DMS53 treated with DMSO at 0.1 percent for 48 hours (cell line): ENCODE measurements at regions not wholly inside any gene's neighbourhood (a gene's known extent, or its start where the extent isn't known, plus 50 kb on each side); places are given as distances from the start of the nearest gene placed in this dataset.

Experiments
- DNase-seq: peaks from one replicate; lab custom pipeline; 2025; ENCODE audit not compliant: unreplicated experiment; lab: John Stamatoyannopoulos, UW

GRCh38 chr1:69292833-69293232, 274.9 kb upstream of the LRRC7 start:
- no peak for DNase-seq

GRCh38 chr1:69294171-69294570, 273.6 kb upstream of the LRRC7 start:
- no peak for DNase-seq

GRCh38 chr1:69295265-69295664, 272.5 kb upstream of the LRRC7 start:
- no peak for DNase-seq

GRCh38 chr1:69305621-69306020, 262.1 kb upstream of the LRRC7 start:
- no peak for DNase-seq

GRCh38 chr1:69312055-69312732, 255.5 kb upstream of the LRRC7 start:
- DNase-seq, result peak; percentile 14

GRCh38 chr1:69313118-69313517, 254.6 kb upstream of the LRRC7 start:
- DNase-seq, result no peak

- DNase-seq, result no peak
These were observed 252.3 kb upstream of the LRRC7 start for GRCh38 chr1:69315416-69315815.

- DNase-seq, result no peak
These were observed 251.9 kb upstream of the LRRC7 start for GRCh38 chr1:69315823-69316222.

GRCh38 chr1:69319287-69319686, 248.4 kb upstream of the LRRC7 start:
- DNase-seq, result no peak

- DNase-seq, result no peak
These were observed 246.9 kb upstream of the LRRC7 start for GRCh38 chr1:69320757-69321211.

GRCh38 chr1:69321311-69321710, 246.4 kb upstream of the LRRC7 start:
- no peak for DNase-seq

GRCh38 chr1:69328186-69328585, 239.5 kb upstream of the LRRC7 start:
- DNase-seq, result no peak

- no peak for DNase-seq
These were observed 204.5 kb upstream of the LRRC7 start for GRCh38 chr1:69363236-69363635.

- DNase-seq, result no peak
These were observed 194.2 kb upstream of the LRRC7 start for GRCh38 chr1:69373520-69373919.

GRCh38 chr1:69376408-69376807, 191.3 kb upstream of the LRRC7 start:
- no peak for DNase-seq

- no peak for DNase-seq
These were observed 190.2 kb upstream of the LRRC7 start for GRCh38 chr1:69377507-69377906.

- DNase-seq, result no peak
These were observed 179.7 kb upstream of the LRRC7 start for GRCh38 chr1:69388044-69388443.

GRCh38 chr1:69400128-69400527, 167.6 kb upstream of the LRRC7 start:
- DNase-seq, result no peak

- no peak for DNase-seq
These were observed 165.8 kb upstream of the LRRC7 start for GRCh38 chr1:69401879-69402278.

- DNase-seq, result no peak
These were observed 163.9 kb upstream of the LRRC7 start for GRCh38 chr1:69403756-69404320.

GRCh38 chr1:69404486-69404885, 163.2 kb upstream of the LRRC7 start:
- no peak for DNase-seq

- no peak for DNase-seq
These were observed 161.5 kb upstream of the LRRC7 start for GRCh38 chr1:69406244-69406643.
